Lung (tissue), 11 donors: ENCODE measurements at regions not wholly inside any gene's neighbourhood (a gene's known extent, or its start where the extent isn't known, plus 50 kb on each side); places are given as distances from the start of the nearest gene placed in this dataset.

Experiments used
- ATAC-seq: fragments of 200-7000 bp; cut with Tn5 transposase; one replicate; pipeline ENCODE4 v1.9.1; 2020; ENCODE audit warnings: moderate number of reproducible peaks; ENCODE audit not compliant: insufficient read depth, low FRiP score
- DNase-seq, 3 donors: peaks; one replicate each; pipeline ENCODE4 v3.0.0-alpha.2; 2013 to 2017
- H3K27ac ChIP-seq, 2 donors: one replicate each; pipeline ENCODE4 v1.5.1; 2013; ENCODE audit warnings: mild to moderate bottlenecking in 2 of 2, moderate library complexity in 2 of 2, control low read depth in 1 of 2, inconsistent platforms in 1 of 2, low read depth in 1 of 2, low read length in 1 of 2
- H3K27me3 ChIP-seq, 3 donors: one replicate each; pipeline ENCODE4 v1.5.1; 2013; ENCODE audit warnings: low read length in 2 of 3; ENCODE audit not compliant: control insufficient read depth in 3 of 3, insufficient read depth in 3 of 3
- H3K36me3 ChIP-seq, 4 donors: one replicate each; pipeline ENCODE4 v1.5.1; 2013; ENCODE audit warnings: low read length in 4 of 4, mild to moderate bottlenecking in 1 of 4, moderate library complexity in 1 of 4; ENCODE audit not compliant: control insufficient read depth in 4 of 4, insufficient read depth in 4 of 4
- H3K4me1 ChIP-seq, 5 donors: one replicate each; pipeline ENCODE4 v1.5.1; 2013; ENCODE audit warnings: low read length in 5 of 5, mild to moderate bottlenecking in 2 of 5, moderate library complexity in 1 of 5; ENCODE audit not compliant: control insufficient read depth in 5 of 5, insufficient read depth in 5 of 5
- H3K4me3 ChIP-seq: one replicate; pipeline ENCODE4 v1.5.1; 2013; ENCODE audit warnings: mild to moderate bottlenecking, control low read depth, moderate library complexity
- H3K9ac ChIP-seq, 2 donors: one replicate each; pipeline ENCODE4 v1.5.1; 2013; ENCODE audit warnings: low read length in 2 of 2, control low read depth in 1 of 2; ENCODE audit not compliant: insufficient read depth in 1 of 2
- H3K9me3 ChIP-seq, 4 donors: one replicate each; pipeline ENCODE4 v1.5.1; 2013; ENCODE audit warnings: low read length in 3 of 4, mild to moderate bottlenecking in 1 of 4, moderate library complexity in 1 of 4; ENCODE audit not compliant: control insufficient read depth in 4 of 4, insufficient read depth in 3 of 4
- CTCF ChIP-seq: IDR thresholded peaks from 2 replicates; pipeline ENCODE4 v1.5.1; 2012; ENCODE audit warnings: mild to moderate bottlenecking; ENCODE audit errors: control extremely low read depth, extremely low read depth
- WGBS, 2 donors: extraction: QIAGEN DNeasy Blood & Tissue Kit; methylation state at CpG; one replicate each; pipeline ENCODE4 v1.1.7; 2013; 5-methylcytosine and 5-hydroxymethylcytosine counted together
- donor health status: control.
- donor health status: control.
- donor health status: Bipolar disorder and iron deficiency.
- donor health status: healthy.
- donor health status: DM: yes; HTN: yes; CAD: no.

DNA sequence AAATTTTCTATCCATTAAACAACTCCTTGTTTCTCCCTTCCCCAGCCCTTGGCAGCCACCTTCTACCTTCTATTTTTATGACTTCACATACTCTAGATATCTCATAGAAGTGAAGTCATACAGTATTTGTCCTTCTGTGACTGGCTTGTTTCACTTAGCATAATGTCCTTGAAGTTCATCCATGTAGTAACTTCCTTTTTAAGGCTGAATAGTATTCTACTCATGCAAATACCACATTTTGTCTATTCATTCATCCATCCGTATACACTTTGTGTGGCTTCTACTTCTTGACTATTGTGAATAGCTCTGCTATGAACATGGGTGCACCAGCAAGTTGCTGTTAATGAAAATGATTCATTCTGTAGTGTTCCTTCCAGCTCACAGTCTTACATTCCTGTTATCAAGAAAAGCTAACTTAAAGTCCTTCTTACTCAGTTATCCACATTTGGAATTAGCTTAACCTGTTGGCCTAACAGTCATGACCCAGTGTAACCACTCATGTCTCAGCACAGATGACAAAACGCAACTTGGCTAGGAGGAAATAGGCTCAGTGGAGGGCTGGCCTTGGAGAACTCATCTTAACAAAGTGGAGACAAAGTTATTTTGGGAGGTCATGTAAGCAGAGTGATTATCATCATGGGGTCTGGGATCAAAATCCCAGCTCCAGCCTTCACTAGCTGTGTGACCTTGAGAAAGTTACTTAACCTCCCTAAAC, 129.7 kb upstream of the MAP3K1 start:
- no peak overlapping the region for H3K27ac ChIP-seq

DNA sequence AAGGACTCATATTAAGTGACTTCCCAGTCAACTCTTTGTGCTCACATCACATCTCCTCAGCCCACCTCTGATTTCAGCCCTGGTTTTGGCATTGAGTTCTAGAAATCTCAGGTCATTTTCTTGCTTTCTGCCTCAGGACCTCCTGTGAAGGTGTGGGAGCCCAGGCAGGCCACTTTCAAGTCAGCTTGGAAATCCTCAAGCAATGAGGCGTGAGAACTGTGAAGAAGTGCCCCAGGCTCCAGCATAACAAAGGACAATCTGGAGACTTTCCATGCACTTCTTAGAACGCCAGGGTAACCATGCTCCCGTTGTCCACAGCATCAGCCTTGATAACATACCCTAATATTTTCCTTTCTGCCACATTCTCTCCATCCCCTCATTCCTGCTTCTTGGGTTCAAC, 131.2 kb upstream of the MAP3K1 start:
- ATAC-seq, result no peak
- TF ChIP-seq CTCF, result no peak
- H3K27ac ChIP-seq, result no peak overlapping the region
- DNase-seq, result no peak
- peaks cover 0 to 5% (median 0%) of the 10 kb centered on the region in 5 donors for H3K4me1 ChIP-seq
- H3K9me3 ChIP-seq, result peaks cover 0 to 1% (median 0%) of the 10 kb centered on the region in 4 donors
- no peak overlapping the region for H3K9ac ChIP-seq
- no peaks in the 10 kb centered on the region for H3K27me3 ChIP-seq
- no peak overlapping the region for H3K4me3 ChIP-seq
- no peaks in the 10 kb centered on the region for H3K36me3 ChIP-seq
- WGBS, 2 donors, result 95 to 99% methylated on average over 3 of the region's 3 CpGs

More for the DNA sequence above, 129.7 kb upstream of the MAP3K1 start:
- no peak overlapping the region for H3K4me3 ChIP-seq
- H3K9me3 ChIP-seq, result peaks cover 0 to 1% (median 0%) of the 10 kb centered on the region in 4 donors
- H3K4me1 ChIP-seq, result peaks cover 0 to 5% (median 2%) of the 10 kb centered on the region in 5 donors
- no peaks in the 10 kb centered on the region for H3K27me3 ChIP-seq
- no peaks in the 10 kb centered on the region for H3K36me3 ChIP-seq
- no peak overlapping the region for H3K9ac ChIP-seq
- no peak for TF ChIP-seq CTCF
- no peak for DNase-seq
- no peak for ATAC-seq
- 55 to 66% methylated on average over 2 of the region's 2 CpGs for WGBS, 2 donors

GRCh38 chr5:56683733-56684132, 131.6 kb upstream of the MAP3K1 start:
- H3K4me3 ChIP-seq, result no peak overlapping the region
- TF ChIP-seq CTCF, result no peak
- DNase-seq (no peak), ATAC-seq (no peak)
- H3K27ac ChIP-seq, result no peak overlapping the region
- H3K27me3 ChIP-seq, result no peaks in the 10 kb centered on the region
- H3K9ac ChIP-seq, result no peak overlapping the region
- peaks cover 0 to 6% (median 0%) of the 10 kb centered on the region in 5 donors for H3K4me1 ChIP-seq
- no peaks in the 10 kb centered on the region for H3K36me3 ChIP-seq
- 93 to 98% methylated on average over 2 of the region's 2 CpGs for WGBS, 2 donors
- peaks cover 0 to 1% (median 0%) of the 10 kb centered on the region in 4 donors for H3K9me3 ChIP-seq
